Loucy (cell line): ENCODE measurements at regions not wholly inside any gene's neighbourhood (a gene's known extent, or its start where the extent isn't known, plus 50 kb on each side); places are given as distances from the start of the nearest gene placed in this dataset.

Experiments used
- EZH2phosphoT487 ChIP-seq: fragments of 200-600 bp; IDR thresholded peaks from 2 replicates; pipeline ENCODE4 v1.6.1; 2018; ENCODE audit warnings: antibody characterized with exemption, mild to moderate bottlenecking, moderate library complexity, borderline replicate concordance
- TF ChIP-seq, protein P1 (sequence below): fragments of 200-600 bp; sonication (generic); conservative IDR thresholded peaks from 2 replicates; pipeline ENCODE4 v1.5.1; 2014; ENCODE audit warnings: mild to moderate bottlenecking, antibody characterized with exemption, low read length

DNA sequence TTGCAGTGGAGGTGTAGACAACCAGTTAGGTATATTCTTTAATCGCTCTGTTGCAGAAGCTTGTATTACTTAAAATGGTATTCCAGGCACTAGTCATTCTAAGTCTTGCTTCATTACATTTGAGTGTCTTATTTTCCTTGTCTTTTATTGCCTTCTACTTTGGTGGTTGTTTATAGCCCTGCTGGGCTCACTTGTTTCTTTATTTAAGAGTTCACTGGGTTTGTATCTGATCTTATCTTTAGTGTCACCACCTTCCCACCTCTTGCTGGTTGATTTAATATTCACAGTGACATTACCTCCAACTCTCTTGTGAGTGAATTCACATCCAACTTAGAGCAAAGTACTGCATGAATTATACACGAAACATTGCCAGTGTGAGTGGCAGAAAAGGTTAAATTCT lies 83.6 kb upstream of the BNC2 start:
- TF ChIP-seq, protein P1, sequence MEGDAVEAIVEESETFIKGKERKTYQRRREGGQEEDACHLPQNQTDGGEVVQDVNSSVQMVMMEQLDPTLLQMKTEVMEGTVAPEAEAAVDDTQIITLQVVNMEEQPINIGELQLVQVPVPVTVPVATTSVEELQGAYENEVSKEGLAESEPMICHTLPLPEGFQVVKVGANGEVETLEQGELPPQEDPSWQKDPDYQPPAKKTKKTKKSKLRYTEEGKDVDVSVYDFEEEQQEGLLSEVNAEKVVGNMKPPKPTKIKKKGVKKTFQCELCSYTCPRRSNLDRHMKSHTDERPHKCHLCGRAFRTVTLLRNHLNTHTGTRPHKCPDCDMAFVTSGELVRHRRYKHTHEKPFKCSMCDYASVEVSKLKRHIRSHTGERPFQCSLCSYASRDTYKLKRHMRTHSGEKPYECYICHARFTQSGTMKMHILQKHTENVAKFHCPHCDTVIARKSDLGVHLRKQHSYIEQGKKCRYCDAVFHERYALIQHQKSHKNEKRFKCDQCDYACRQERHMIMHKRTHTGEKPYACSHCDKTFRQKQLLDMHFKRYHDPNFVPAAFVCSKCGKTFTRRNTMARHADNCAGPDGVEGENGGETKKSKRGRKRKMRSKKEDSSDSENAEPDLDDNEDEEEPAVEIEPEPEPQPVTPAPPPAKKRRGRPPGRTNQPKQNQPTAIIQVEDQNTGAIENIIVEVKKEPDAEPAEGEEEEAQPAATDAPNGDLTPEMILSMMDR, result no peak
- TF ChIP-seq EZH2phosphoT487, result no peak
